Endothelial cell (in vitro differentiated cells): ENCODE measurements at regions not wholly inside any gene's neighbourhood (a gene's known extent, or its start where the extent isn't known, plus 50 kb on each side); places are given as distances from the start of the nearest gene placed in this dataset.

Experiments
- DNase-seq: peaks from one replicate; pipeline ENCODE4 v3.0.0; 2021; ENCODE audit warnings: low spot score
- H3K27ac Mint-ChIP-seq: one replicate; pipeline ENCODE4 v1.8.0; 2021; ENCODE audit warnings: mixed read lengths, inconsistent platforms; ENCODE audit not compliant: unreplicated experiment
- H3K27me3 Mint-ChIP-seq: one replicate; pipeline ENCODE4 v1.8.0; 2021; ENCODE audit warnings: mild to moderate bottlenecking, moderate library complexity, mixed read lengths, inconsistent platforms; ENCODE audit not compliant: unreplicated experiment
- H3K36me3 Mint-ChIP-seq: one replicate; pipeline ENCODE4 v1.8.0; 2021; ENCODE audit warnings: mild to moderate bottlenecking, low read depth, mixed read lengths, inconsistent platforms; ENCODE audit not compliant: unreplicated experiment
- H3K4me1 Mint-ChIP-seq: one replicate; pipeline ENCODE4 v1.8.0; 2021; ENCODE audit warnings: mild to moderate bottlenecking, mixed read lengths, inconsistent platforms; ENCODE audit not compliant: unreplicated experiment
- H3K4me3 Mint-ChIP-seq: one replicate; pipeline ENCODE4 v1.8.0; 2021; ENCODE audit warnings: mild to moderate bottlenecking, mixed read lengths, inconsistent platforms; ENCODE audit not compliant: unreplicated experiment
- H3K9me3 Mint-ChIP-seq: one replicate; pipeline ENCODE4 v1.8.0; 2021; ENCODE audit warnings: mixed read lengths, inconsistent platforms; ENCODE audit not compliant: unreplicated experiment
- CTCF ChIP-seq: fragments of 200-600 bp; sonication (generic); IDR thresholded peaks from one replicate; pipeline ENCODE4 v1.5.0; 2021; ENCODE audit warnings: antibody characterized with exemption; ENCODE audit not compliant: unreplicated experiment

DNA sequence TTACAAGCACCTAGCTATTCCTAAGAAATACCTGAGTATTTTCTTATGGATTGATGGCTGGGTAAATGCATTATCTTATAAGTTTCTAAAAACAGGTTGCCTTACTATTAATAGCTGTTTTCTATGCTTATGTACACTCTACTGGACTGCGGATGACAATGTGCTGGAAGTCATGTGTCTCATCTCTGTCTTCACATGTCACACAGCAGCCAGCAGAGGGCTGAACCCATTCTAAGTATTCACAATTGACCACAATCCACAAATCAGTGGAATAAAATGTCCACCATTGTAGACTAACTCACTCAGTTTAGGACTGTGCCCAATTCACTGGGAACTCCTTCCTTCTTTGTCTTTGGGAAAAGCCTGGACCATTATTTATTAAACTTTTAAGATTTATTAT, 371.2 kb downstream of the INSIG2 start:
- H3K9me3 Mint-ChIP-seq: no peaks in the 10 kb centered on the region
- H3K4me1 Mint-ChIP-seq: peaks cover 3% of the 10 kb centered on the region
- DNase-seq: no peak
- TF ChIP-seq CTCF: no peak
- H3K27ac Mint-ChIP-seq: no peak overlapping the region
- H3K27me3 Mint-ChIP-seq: no peaks in the 10 kb centered on the region
- no peaks in the 10 kb centered on the region for H3K36me3 Mint-ChIP-seq
- H3K4me3 Mint-ChIP-seq: no peak overlapping the region

DNA sequence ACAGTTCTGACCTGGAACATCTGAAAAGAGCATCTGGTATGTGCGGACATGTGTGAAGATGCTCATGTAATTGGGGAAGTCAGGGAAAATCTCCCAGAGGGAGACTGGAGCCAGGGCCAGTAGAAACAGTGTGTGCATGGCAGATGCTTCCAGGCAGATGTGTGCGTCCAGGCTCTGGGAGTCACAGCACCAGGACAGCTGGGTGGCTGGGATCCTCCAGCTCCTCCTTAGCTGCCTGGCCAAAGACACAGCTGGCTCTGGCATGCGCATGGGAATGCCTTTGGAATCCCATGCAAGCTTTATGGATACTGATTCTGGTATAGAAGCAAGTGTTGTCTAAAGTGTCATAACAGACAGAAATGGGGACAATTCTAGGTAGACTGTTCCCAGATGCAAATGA, 369.7 kb downstream of the INSIG2 start:
- H3K9me3 Mint-ChIP-seq: no peaks in the 10 kb centered on the region
- DNase-seq: no peak
- no peak for TF ChIP-seq CTCF
- no peak overlapping the region for H3K27ac Mint-ChIP-seq
- H3K4me1 Mint-ChIP-seq: peaks cover 3% of the 10 kb centered on the region
- H3K36me3 Mint-ChIP-seq: no peaks in the 10 kb centered on the region
- no peaks in the 10 kb centered on the region for H3K27me3 Mint-ChIP-seq
- no peak overlapping the region for H3K4me3 Mint-ChIP-seq

DNA sequence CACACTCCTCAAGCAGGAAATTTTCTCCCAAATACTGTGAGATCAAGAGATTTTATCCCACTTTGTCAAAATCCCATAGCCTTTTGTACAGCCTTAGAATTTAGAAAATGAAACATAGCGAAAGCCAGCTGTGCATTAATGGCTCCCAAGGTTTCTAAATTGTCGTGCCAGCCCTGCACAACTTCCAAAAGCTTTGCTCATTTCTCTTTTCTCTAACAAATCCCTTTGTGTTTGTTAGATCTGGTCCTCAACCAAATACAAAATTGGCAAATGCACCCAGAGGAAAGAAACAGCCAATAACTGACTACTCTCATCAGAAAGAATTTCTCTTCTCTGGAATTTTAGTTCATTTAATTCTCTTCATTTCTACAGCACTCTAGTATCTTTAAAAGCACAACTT, 361.1 kb downstream of the INSIG2 start:
- Mint-ChIP-seq H3K36me3 (no peaks in the 10 kb centered on the region), H3K27ac (no peak overlapping the region), H3K27me3 (no peaks in the 10 kb centered on the region), H3K4me1 (no peaks in the 10 kb centered on the region), H3K9me3 (no peaks in the 10 kb centered on the region), H3K4me3 (no peak overlapping the region)
- no peak for TF ChIP-seq CTCF
- DNase-seq: no peak

DNA sequence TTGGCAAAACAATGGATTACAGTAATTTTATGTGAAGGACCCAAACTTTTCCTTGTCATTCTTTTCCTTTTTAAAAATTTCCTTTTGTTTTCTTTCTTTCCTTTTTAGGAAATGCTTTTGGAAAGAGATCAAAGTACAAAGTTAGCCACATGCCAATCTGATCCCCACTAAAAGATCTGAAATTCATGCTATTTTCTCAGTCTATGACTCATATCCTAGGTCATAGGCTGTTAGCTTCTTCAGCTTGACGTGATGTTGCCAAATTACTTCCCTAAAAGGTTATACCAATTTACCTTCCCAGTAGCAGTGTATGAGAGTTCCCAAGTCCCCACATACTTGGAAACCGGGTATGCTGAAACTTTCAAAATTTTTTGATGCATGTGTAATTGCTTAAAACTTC, 355.3 kb downstream of the INSIG2 start:
- no peak overlapping the region for H3K4me3 Mint-ChIP-seq
- H3K4me1 Mint-ChIP-seq: no peaks in the 10 kb centered on the region
- no peaks in the 10 kb centered on the region for H3K9me3 Mint-ChIP-seq
- H3K36me3 Mint-ChIP-seq: no peaks in the 10 kb centered on the region
- no peak for DNase-seq
- TF ChIP-seq CTCF: no peak
- no peak overlapping the region for H3K27ac Mint-ChIP-seq
- H3K27me3 Mint-ChIP-seq: peaks cover 1% of the 10 kb centered on the region

GRCh38 chr2:118442996-118443553, 354.8 kb downstream of the INSIG2 start:
- no peak for TF ChIP-seq CTCF
- H3K4me1 Mint-ChIP-seq: no peaks in the 10 kb centered on the region
- no peak overlapping the region for H3K4me3 Mint-ChIP-seq
- peaks cover 1% of the 10 kb centered on the region for H3K27me3 Mint-ChIP-seq
- no peak for DNase-seq
- H3K27ac Mint-ChIP-seq: no peak overlapping the region
- H3K36me3 Mint-ChIP-seq: no peaks in the 10 kb centered on the region
- H3K9me3 Mint-ChIP-seq: no peaks in the 10 kb centered on the region
